ENCODE measurements at regions not wholly inside any gene's neighbourhood (a gene's known extent, or its start where the extent isn't known, plus 50 kb on each side); places are given as distances from the start of the nearest gene placed in this dataset.

DNA sequence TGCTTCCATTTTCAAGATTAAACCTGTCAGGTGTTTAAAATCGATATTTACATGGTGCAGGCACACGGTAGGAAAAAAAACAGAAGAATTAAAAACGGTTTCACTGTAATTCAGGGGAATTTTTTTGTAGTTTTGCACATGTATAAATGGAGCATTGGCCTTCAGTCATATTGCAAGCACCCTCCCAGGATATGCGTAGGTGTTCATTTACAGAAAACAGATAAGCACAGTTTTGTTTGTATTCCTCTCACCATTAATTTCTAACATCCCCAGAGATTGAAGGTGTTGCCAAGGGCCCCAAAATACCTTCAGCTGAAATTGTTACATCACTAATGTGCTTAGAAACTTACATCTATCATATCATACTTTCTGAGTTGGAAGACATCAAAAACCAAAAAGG lies 427.1 kb upstream of the NR2F2 start:
- Histone ChIP-seq H3K36me3 (ENCODE audit: insufficient read depth, low read length) (no peaks in the 10 kb centered on the region), H3K27me3 (ENCODE audit: insufficient read depth, low read length) (no peaks in the 10 kb centered on the region), H3K9me3 (ENCODE audit: low read length) (no peaks in the 10 kb centered on the region), H2AFZ (ENCODE audit: low read depth, low read length) (no peak overlapping the region), H3K4me3 (ENCODE audit: low read length) (no peak overlapping the region), H3K4me1 (ENCODE audit: insufficient read depth, low read length) (no peaks in the 10 kb centered on the region)

- Histone ChIP-seq H3K4me3 (ENCODE audit: low read length) (no peak overlapping the region), H3K27me3 (ENCODE audit: insufficient read depth, low read length) (no peaks in the 10 kb centered on the region)
These were observed 419.8 kb upstream of the NR2F2 start for GRCh38 chr15:95910643-95911212.

DNA sequence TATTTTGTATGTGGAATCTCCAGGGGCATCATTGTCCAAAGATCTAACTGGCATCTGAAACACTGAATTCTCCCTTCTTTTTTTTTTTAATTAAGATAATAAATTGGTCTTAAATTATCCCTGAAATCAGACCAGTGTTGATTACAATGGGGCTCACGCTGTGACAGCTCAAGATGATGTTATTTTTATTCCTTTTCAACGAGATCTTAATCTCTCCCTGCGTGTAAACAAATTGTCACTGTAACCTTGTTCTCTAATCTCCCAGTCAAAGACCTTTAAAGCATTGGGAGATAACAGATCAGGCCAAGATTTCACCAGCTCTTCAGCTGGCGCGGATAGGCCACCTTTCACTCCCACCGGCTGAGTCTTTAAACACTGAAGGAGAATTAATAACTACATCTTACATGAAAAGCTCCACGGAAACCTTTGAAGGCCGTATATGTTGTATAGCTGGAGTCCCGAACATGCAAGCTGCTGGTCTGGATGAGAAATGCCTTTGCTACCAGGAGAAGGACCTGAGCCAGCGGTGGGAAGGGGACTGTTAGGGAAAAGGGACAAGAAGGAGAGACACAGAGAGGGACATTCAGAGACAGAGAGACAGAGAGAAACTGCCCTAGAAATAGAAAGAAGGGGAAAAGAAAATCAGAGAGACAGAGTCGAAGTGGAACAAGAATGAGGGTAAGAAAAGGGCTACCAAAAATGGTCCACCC lies 418.8 kb upstream of the NR2F2 start:
- Histone ChIP-seq H3K4me3 (ENCODE audit: low read length) (no peak overlapping the region), H2AFZ (ENCODE audit: low read depth, low read length) (no peak overlapping the region), H3K36me3 (ENCODE audit: insufficient read depth, low read length) (no peaks in the 10 kb centered on the region), H3K4me1 (ENCODE audit: insufficient read depth, low read length) (peaks cover 6% of the 10 kb centered on the region), H3K9me3 (ENCODE audit: low read length) (no peaks in the 10 kb centered on the region), H3K27me3 (ENCODE audit: insufficient read depth, low read length) (no peaks in the 10 kb centered on the region)

More at GRCh38 chr15:95910643-95911212, 419.8 kb upstream of the NR2F2 start:
- no peaks in the 10 kb centered on the region for H3K9me3 ChIP-seq (ENCODE audit: low read length)
- H3K4me1 ChIP-seq (ENCODE audit: insufficient read depth, low read length), result peaks cover 6% of the 10 kb centered on the region
- H2AFZ ChIP-seq (ENCODE audit: low read depth, low read length), result no peak overlapping the region
- no peaks in the 10 kb centered on the region for H3K36me3 ChIP-seq (ENCODE audit: insufficient read depth, low read length)

DNA sequence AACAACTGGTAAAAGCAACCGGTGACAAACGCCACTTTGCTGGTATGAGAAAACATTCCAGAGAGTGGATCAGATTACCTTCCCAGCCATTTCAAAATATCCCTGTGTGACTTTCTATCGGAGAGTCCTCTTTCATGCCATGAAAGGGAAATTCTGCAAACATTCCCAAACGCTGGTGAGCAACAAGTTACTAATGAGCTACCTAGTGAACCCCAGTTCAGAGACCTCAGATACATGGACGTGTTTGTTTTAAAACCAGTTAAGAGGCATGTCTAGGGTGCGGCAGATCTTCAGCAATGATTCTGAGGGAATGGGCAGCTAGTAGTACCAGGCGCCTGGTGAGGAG lies 418.2 kb upstream of the NR2F2 start:
- Histone ChIP-seq H3K4me1 (ENCODE audit: insufficient read depth, low read length) (peaks cover 6% of the 10 kb centered on the region), H3K36me3 (ENCODE audit: insufficient read depth, low read length) (no peaks in the 10 kb centered on the region), H2AFZ (ENCODE audit: low read depth, low read length) (no peak overlapping the region), H3K9me3 (ENCODE audit: low read length) (no peaks in the 10 kb centered on the region), H3K27me3 (ENCODE audit: insufficient read depth, low read length) (no peaks in the 10 kb centered on the region), H3K4me3 (ENCODE audit: low read length) (no peak overlapping the region)

GRCh38 chr15:95912728-95913127 lies 417.8 kb upstream of the NR2F2 start:
- no peaks in the 10 kb centered on the region for H3K27me3 ChIP-seq (ENCODE audit: insufficient read depth, low read length)
- H3K4me3 ChIP-seq (ENCODE audit: low read length), result no peak overlapping the region
- H2AFZ ChIP-seq (ENCODE audit: low read depth, low read length), result no peak overlapping the region
- no peaks in the 10 kb centered on the region for H3K9me3 ChIP-seq (ENCODE audit: low read length)
- H3K4me1 ChIP-seq (ENCODE audit: insufficient read depth, low read length), result peaks cover 6% of the 10 kb centered on the region
- no peaks in the 10 kb centered on the region for H3K36me3 ChIP-seq (ENCODE audit: insufficient read depth, low read length)

DNA sequence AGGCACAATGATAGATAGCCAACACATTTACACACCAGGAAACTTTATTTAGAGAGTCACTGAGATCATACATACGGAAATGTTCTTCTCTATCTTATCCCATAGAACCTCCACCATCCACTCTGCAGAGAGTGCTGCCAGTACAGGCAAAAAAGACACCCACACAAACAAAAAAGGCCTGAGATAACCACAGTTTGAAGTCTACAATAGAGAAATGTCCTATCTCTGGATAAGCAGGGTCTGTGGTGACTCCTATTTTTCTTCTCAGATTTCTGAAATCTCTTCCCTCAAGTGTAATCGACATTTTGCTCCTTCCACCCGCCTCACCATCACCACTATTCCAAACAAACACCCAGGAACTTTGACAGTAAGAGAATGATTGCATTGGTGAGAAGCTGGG lies 413.9 kb upstream of the NR2F2 start:
- H3K36me3 ChIP-seq (ENCODE audit: insufficient read depth, low read length), result no peaks in the 10 kb centered on the region
- H3K27me3 ChIP-seq (ENCODE audit: insufficient read depth, low read length), result no peaks in the 10 kb centered on the region
- H2AFZ ChIP-seq (ENCODE audit: low read depth, low read length), result no peak overlapping the region
- H3K4me3 ChIP-seq (ENCODE audit: low read length), result no peak overlapping the region
- no peaks in the 10 kb centered on the region for H3K4me1 ChIP-seq (ENCODE audit: insufficient read depth, low read length)
- no peaks in the 10 kb centered on the region for H3K9me3 ChIP-seq (ENCODE audit: low read length)

GRCh38 chr15:95918525-95918924 lies 412.0 kb upstream of the NR2F2 start:
- Histone ChIP-seq H3K4me1 (ENCODE audit: insufficient read depth, low read length) (no peaks in the 10 kb centered on the region), H3K4me3 (ENCODE audit: low read length) (no peak overlapping the region), H3K36me3 (ENCODE audit: insufficient read depth, low read length) (no peaks in the 10 kb centered on the region), H2AFZ (ENCODE audit: low read depth, low read length) (no peak overlapping the region), H3K27me3 (ENCODE audit: insufficient read depth, low read length) (no peaks in the 10 kb centered on the region), H3K9me3 (ENCODE audit: low read length) (no peaks in the 10 kb centered on the region)

DNA sequence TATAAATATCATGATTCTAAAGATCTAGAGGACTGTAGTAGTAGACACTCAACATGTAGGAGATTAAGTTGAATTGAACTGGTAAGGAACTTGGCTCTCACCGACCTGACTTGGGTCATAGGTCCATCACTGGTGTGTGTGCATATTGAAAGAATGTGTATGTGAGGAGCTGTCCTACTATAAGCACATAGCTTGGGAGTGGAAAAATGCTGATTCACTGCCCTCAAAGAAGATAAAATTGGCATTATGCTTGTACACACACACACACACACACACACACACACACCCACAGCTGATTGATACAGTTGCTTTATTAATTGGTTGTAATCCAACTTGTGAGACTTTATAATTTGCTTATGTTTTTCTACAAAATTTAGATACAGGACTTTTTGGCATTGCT lies 411.0 kb upstream of the NR2F2 start:
- H3K27me3 ChIP-seq (ENCODE audit: insufficient read depth, low read length), result no peaks in the 10 kb centered on the region
- H3K36me3 ChIP-seq (ENCODE audit: insufficient read depth, low read length), result no peaks in the 10 kb centered on the region
- no peaks in the 10 kb centered on the region for H3K9me3 ChIP-seq (ENCODE audit: low read length)
- no peak overlapping the region for H3K4me3 ChIP-seq (ENCODE audit: low read length)
- H3K4me1 ChIP-seq (ENCODE audit: insufficient read depth, low read length), result no peaks in the 10 kb centered on the region
- H2AFZ ChIP-seq (ENCODE audit: low read depth, low read length), result no peak overlapping the region

DNA sequence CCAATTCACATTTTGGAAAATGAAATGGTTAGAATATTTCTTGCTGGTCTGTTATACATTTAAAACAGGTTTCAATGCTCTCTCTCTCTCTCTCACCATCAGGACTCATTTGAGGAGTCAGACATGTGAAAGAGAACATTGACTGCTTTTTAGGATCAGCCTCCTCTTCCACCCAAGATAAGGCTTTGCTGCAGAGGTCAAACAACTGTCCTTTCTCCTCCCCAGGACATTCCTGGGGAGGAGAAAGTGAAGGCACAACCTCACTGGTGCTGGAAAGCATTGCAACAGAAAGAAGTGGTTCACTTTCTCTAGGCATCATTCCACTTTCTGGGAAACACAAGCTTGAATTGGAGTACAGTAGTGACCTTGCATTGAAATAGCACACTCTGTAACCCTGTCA lies 409.1 kb upstream of the NR2F2 start:
- no peak overlapping the region for H2AFZ ChIP-seq (ENCODE audit: low read depth, low read length)
- H3K4me3 ChIP-seq (ENCODE audit: low read length), result no peak overlapping the region
- no peaks in the 10 kb centered on the region for H3K27me3 ChIP-seq (ENCODE audit: insufficient read depth, low read length)
- no peaks in the 10 kb centered on the region for H3K9me3 ChIP-seq (ENCODE audit: low read length)
- no peaks in the 10 kb centered on the region for H3K36me3 ChIP-seq (ENCODE audit: insufficient read depth, low read length)
- no peaks in the 10 kb centered on the region for H3K4me1 ChIP-seq (ENCODE audit: insufficient read depth, low read length)

- H3K9me3 ChIP-seq (ENCODE audit: low read length), result no peaks in the 10 kb centered on the region
- no peak overlapping the region for H3K4me3 ChIP-seq (ENCODE audit: low read length)
- H3K4me1 ChIP-seq (ENCODE audit: insufficient read depth, low read length), result no peaks in the 10 kb centered on the region
- no peaks in the 10 kb centered on the region for H3K36me3 ChIP-seq (ENCODE audit: insufficient read depth, low read length)
- H2AFZ ChIP-seq (ENCODE audit: low read depth, low read length), result no peak overlapping the region
- H3K27me3 ChIP-seq (ENCODE audit: insufficient read depth, low read length), result no peaks in the 10 kb centered on the region
These were observed 408.1 kb upstream of the NR2F2 start for GRCh38 chr15:95922431-95922830.

DNA sequence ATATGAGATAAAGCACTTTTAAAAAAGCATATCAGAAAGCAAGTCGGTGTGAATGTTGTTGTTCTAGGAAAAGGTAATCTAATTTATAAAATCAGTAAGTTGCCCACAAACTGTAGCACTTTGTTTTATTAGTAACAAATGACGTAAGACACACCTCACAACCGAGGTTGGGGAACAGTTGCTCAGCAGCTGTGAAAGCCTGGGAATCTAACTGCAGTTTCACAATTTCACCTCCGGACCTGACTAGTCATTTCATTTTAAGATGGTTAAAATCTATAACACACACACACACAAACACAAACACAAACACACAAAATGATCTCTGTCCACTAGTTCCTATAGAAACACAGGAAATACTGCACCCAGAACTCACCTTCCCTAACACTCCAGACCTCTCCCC lies 406.7 kb upstream of the NR2F2 start:
- H3K4me1 ChIP-seq (ENCODE audit: insufficient read depth, low read length), result no peaks in the 10 kb centered on the region
- no peaks in the 10 kb centered on the region for H3K36me3 ChIP-seq (ENCODE audit: insufficient read depth, low read length)
- H3K4me3 ChIP-seq (ENCODE audit: low read length), result no peak overlapping the region
- no peaks in the 10 kb centered on the region for H3K27me3 ChIP-seq (ENCODE audit: insufficient read depth, low read length)
- no peak overlapping the region for H2AFZ ChIP-seq (ENCODE audit: low read depth, low read length)
- no peaks in the 10 kb centered on the region for H3K9me3 ChIP-seq (ENCODE audit: low read length)

GRCh38 chr15:95928822-95929221 lies 401.7 kb upstream of the NR2F2 start:
- no peaks in the 10 kb centered on the region for H3K4me1 ChIP-seq (ENCODE audit: insufficient read depth, low read length)
- H3K36me3 ChIP-seq (ENCODE audit: insufficient read depth, low read length), result no peaks in the 10 kb centered on the region
- no peaks in the 10 kb centered on the region for H3K9me3 ChIP-seq (ENCODE audit: low read length)
- H3K27me3 ChIP-seq (ENCODE audit: insufficient read depth, low read length), result no peaks in the 10 kb centered on the region
- H3K4me3 ChIP-seq (ENCODE audit: low read length), result no peak overlapping the region
- no peak overlapping the region for H2AFZ ChIP-seq (ENCODE audit: low read depth, low read length)

DNA sequence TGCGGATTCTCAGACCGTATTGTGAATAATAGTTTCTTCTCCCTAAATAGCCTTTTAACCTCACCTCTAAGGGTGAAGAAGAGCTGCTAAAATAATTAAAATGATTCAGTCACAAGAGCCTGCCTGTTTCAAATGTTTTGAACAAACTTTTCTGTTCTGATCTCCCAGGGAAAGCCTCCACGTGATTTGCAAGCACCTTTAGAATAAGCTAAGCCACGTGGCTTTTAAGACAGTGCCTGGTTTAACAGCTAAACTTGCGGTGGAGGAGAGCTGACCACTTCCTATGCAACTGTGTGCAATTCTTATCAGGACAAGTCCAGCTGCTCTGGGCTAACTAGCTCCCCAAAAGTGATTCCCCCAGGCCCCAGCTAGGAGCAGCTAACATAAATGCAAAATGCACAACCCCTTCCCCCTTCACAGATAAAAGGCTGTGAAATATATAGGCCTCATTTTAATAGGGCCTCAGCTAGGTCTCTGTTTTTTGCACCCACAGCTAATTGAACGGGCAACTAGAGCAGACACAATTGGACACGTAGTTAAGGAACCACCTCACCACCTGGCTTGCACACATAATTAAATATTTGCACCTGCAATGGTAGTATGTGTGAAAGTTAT lies 401.2 kb upstream of the NR2F2 start:
- no peaks in the 10 kb centered on the region for H3K36me3 ChIP-seq (ENCODE audit: insufficient read depth, low read length)
- H3K4me1 ChIP-seq (ENCODE audit: insufficient read depth, low read length), result no peaks in the 10 kb centered on the region
- H3K4me3 ChIP-seq (ENCODE audit: low read length), result no peak overlapping the region
- H2AFZ ChIP-seq (ENCODE audit: low read depth, low read length), result no peak overlapping the region
- H3K27me3 ChIP-seq (ENCODE audit: insufficient read depth, low read length), result no peaks in the 10 kb centered on the region
- no peaks in the 10 kb centered on the region for H3K9me3 ChIP-seq (ENCODE audit: low read length)

Measured in neuron (in vitro differentiated cells).